ENCODE measurements at regions not wholly inside any gene's neighbourhood (a gene's known extent, or its start where the extent isn't known, plus 50 kb on each side); places are given as distances from the start of the nearest gene placed in this dataset.

DNA sequence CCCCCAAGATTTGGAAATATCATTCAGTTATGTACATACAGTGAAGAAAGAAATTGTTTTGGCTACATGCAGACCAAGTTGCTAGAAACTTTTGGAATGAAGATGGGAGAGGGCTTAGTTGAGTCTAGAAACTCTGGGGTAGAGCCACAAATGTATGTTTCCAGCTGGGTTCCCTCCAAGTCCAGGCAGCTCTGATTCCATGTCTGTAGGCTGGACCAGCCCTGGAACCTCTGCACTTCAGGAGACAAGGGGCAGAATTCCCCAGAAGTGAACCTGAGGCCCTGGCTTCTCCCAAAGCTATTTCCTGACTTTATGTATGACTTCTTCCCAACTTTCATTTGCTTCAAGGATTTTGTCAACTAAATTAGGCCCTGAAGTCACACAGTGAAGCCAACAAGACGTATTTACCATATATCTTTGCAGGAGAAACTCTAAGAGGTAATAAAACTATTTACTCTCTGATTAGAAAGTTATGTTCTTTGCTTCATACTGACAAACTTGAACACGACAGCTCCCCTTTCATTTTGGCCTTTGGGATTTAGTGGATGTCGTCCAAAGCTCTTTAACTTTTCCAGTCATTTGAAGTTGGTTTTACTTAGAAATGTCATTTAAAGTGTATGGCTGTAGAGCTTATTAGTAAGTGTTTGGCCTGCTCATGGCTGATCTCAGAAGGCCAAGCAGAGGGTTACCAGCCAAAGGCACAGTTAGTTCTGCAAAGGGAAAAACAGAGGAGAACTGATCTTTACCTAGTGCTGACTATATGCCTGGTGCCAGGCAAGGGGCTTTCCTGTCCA is 152.0 kb upstream of the SLC28A3 start:
- TF ChIP-seq, protein P1, sequence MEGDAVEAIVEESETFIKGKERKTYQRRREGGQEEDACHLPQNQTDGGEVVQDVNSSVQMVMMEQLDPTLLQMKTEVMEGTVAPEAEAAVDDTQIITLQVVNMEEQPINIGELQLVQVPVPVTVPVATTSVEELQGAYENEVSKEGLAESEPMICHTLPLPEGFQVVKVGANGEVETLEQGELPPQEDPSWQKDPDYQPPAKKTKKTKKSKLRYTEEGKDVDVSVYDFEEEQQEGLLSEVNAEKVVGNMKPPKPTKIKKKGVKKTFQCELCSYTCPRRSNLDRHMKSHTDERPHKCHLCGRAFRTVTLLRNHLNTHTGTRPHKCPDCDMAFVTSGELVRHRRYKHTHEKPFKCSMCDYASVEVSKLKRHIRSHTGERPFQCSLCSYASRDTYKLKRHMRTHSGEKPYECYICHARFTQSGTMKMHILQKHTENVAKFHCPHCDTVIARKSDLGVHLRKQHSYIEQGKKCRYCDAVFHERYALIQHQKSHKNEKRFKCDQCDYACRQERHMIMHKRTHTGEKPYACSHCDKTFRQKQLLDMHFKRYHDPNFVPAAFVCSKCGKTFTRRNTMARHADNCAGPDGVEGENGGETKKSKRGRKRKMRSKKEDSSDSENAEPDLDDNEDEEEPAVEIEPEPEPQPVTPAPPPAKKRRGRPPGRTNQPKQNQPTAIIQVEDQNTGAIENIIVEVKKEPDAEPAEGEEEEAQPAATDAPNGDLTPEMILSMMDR (conservative IDR thresholded peaks at IDR 0.05; ENCODE audit: low read depth, low read length) = no peak
- TF ChIP-seq FOS (IDR thresholded peaks at IDR 0.05; ENCODE audit: low read depth, low read length) (no peak), CEBPB (IDR thresholded peaks at IDR 0.05; ENCODE audit: low read depth, low read length) (no peak), RAD21 (IDR thresholded peaks at IDR 0.05; ENCODE audit: low read length) (no peak)

Measured in IMR-90 (cell line).